HG03045 (cell line): ENCODE measurements at regions not wholly inside any gene's neighbourhood (a gene's known extent, or its start where the extent isn't known, plus 50 kb on each side); places are given as distances from the start of the nearest gene placed in this dataset.
"Not testable (repeated sequence)": the region's sequence is repeated elsewhere in the genome, so short reads cannot be mapped to it uniquely, and the experiment has no call there.

Source experiments
- ATAC-seq: cut with Tn5 transposase; IDR thresholded peaks from one replicate; pipeline ENCODE4 v1.9.1; 2021; ENCODE audit warnings: mild to moderate bottlenecking, moderate library complexity; ENCODE audit not compliant: unreplicated experiment

DNA sequence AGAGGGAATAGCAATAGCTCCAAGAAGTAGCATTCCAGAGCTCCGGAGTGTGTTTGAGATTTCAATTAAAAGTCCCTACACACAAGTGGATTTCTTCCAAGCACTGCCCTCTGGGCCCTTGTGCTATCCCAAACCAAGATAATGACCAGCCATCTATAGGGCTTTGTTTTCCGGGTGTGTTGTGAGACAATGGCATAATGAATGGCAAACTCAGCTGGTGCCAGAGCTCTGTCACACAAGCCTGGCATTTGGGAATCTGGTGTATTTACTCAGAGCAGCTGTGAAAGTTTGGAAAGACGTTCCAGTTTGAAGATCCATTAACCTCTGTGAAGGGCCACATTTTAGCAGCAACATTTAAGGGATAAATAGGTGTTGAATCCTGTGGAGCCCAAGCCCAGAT lies 61.2 kb upstream of the TMTC2 start:
- ATAC-seq, result no peak

GRCh38 chr12:82627799-82628198 lies 58.9 kb upstream of the TMTC2 start:
- peak; percentile 55 for ATAC-seq

- not testable (repeated sequence) for ATAC-seq
These were observed 52.0 kb upstream of the TMTC2 start for GRCh38 chr12:82634495-82635258.

GRCh38 chr12:82635263-82635662 lies 51.4 kb upstream of the TMTC2 start:
- ATAC-seq, result no peak
